PC-3 (cell line): ENCODE measurements at regions not wholly inside any gene's neighbourhood (a gene's known extent, or its start where the extent isn't known, plus 50 kb on each side); places are given as distances from the start of the nearest gene placed in this dataset.

Source experiments
- CTCF ChIP-seq: fragments of 300-600 bp; sonication (generic); conservative IDR thresholded peaks from 2 replicates; pipeline ENCODE4 v1.5.1; 2017; ENCODE audit warnings: antibody characterized with exemption, low read depth, mild to moderate bottlenecking, low read length
- EZH2 ChIP-seq: fragments of 300-600 bp; sonication (generic); IDR thresholded peaks from one replicate; pipeline ENCODE4 v1.6.1; 2017; ENCODE audit warnings: antibody characterized with exemption, mild to moderate bottlenecking, low read length; ENCODE audit not compliant: unreplicated experiment

GRCh38 chr2:134035605-134036370 is 218.1 kb upstream of the MGAT5 start:
- TF ChIP-seq CTCF = no peak
- TF ChIP-seq EZH2 = no peak
